Kidney (tissue), 13 donors: ENCODE measurements at regions not wholly inside any gene's neighbourhood (a gene's known extent, or its start where the extent isn't known, plus 50 kb on each side); places are given as distances from the start of the nearest gene placed in this dataset.

Source experiments
- DNase-seq, 5 donors: peaks; one replicate each; pipeline ENCODE4 v3.0.0-alpha.2; 2013 to 2020
- FAIRE-seq: peaks from 2 replicates; lab custom pipeline; 2012; peaks lifted over from hg19 to GRCh38; lab: Jason Lieb, UNC
- H3K27ac ChIP-seq, 2 donors: one replicate each; pipeline ENCODE4 v1.7.0; 2013; ENCODE audit warnings: low read depth in 2 of 2, low read length in 2 of 2, inconsistent platforms in 1 of 2
- H3K27me3 ChIP-seq: one replicate; pipeline ENCODE4 v1.7.1; 2013; ENCODE audit warnings: low read length, inconsistent platforms; ENCODE audit not compliant: control insufficient read depth, insufficient read depth
- H3K36me3 ChIP-seq, 3 donors: one replicate each; pipeline versions ENCODE4 v1.7.0 to v1.7.1; 2013; ENCODE audit warnings: low read length in 3 of 3, control low read depth in 1 of 3, inconsistent platforms in 1 of 3; ENCODE audit not compliant: insufficient read depth in 3 of 3, control insufficient read depth in 2 of 3
- H3K4me1 ChIP-seq, 3 donors: one replicate each; pipeline versions ENCODE4 v1.7.0 to v1.7.1; 2013; ENCODE audit warnings: low read length in 3 of 3, inconsistent platforms in 1 of 3, low read depth in 1 of 3; ENCODE audit not compliant: control insufficient read depth in 2 of 3, insufficient read depth in 2 of 3
- H3K4me3 ChIP-seq, 3 donors: one replicate each; pipeline versions ENCODE4 v1.7.0 to v1.8.1; 2013; ENCODE audit warnings: low read length in 3 of 3, control low read depth in 1 of 3, inconsistent platforms in 1 of 3
- H3K9ac ChIP-seq, 3 donors: one replicate each; pipeline versions ENCODE4 v1.7.0 to v1.7.1; 2013; ENCODE audit warnings: low read length in 3 of 3, control low read depth in 1 of 3, inconsistent platforms in 1 of 3
- H3K9me3 ChIP-seq, 3 donors: one replicate each; pipeline versions ENCODE4 v1.7.0 to v1.7.1; 2013; ENCODE audit warnings: low read length in 3 of 3, control low read depth in 1 of 3, inconsistent platforms in 1 of 3; ENCODE audit not compliant: control insufficient read depth in 2 of 3, insufficient read depth in 1 of 3
- intact Hi-C: fragments of 100-400 bp; cut with DNase I; formaldehyde crosslinking; loops from one replicate; pipeline ENCODE4 v1.11.1; 2022
- TF ChIP-seq, protein P1 (sequence below): IDR thresholded peaks from 3 replicates; pipeline ENCODE4 v1.5.1; 2012; ENCODE audit warnings: mild to moderate bottlenecking, moderate library complexity, borderline replicate concordance; ENCODE audit not compliant: insufficient read depth; ENCODE audit errors: extremely low read depth
- donor health status: control.
- donor health status: control.
- donor health status: control.
- donor health status: control.
- donor health status: control.
- donor health status: DM: yes; HTN: yes; CAD: no.
- donor health status: Normal renal cell carcinoma (clear cell type).

- intact Hi-C loops = no loop called here
- H3K27ac ChIP-seq = no peak overlapping the region
- peaks cover 0 to 9% (median 0%) of the 10 kb centered on the region in 3 donors for H3K9me3 ChIP-seq
- no peak overlapping the region for H3K4me3 ChIP-seq
- H3K4me1 ChIP-seq = no peaks in the 10 kb centered on the region
- no peaks in the 10 kb centered on the region for H3K36me3 ChIP-seq
- H3K27me3 ChIP-seq = no peaks in the 10 kb centered on the region
- no peak overlapping the region for H3K9ac ChIP-seq
- no peak for FAIRE-seq
- no peak for DNase-seq
- TF ChIP-seq, protein P1, sequence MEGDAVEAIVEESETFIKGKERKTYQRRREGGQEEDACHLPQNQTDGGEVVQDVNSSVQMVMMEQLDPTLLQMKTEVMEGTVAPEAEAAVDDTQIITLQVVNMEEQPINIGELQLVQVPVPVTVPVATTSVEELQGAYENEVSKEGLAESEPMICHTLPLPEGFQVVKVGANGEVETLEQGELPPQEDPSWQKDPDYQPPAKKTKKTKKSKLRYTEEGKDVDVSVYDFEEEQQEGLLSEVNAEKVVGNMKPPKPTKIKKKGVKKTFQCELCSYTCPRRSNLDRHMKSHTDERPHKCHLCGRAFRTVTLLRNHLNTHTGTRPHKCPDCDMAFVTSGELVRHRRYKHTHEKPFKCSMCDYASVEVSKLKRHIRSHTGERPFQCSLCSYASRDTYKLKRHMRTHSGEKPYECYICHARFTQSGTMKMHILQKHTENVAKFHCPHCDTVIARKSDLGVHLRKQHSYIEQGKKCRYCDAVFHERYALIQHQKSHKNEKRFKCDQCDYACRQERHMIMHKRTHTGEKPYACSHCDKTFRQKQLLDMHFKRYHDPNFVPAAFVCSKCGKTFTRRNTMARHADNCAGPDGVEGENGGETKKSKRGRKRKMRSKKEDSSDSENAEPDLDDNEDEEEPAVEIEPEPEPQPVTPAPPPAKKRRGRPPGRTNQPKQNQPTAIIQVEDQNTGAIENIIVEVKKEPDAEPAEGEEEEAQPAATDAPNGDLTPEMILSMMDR = no peak
Measured at GRCh38 chr15:25220834-25221233, 218.0 kb downstream of the UBE3A start.

- H3K36me3 ChIP-seq = no peaks in the 10 kb centered on the region
- H3K27me3 ChIP-seq = no peaks in the 10 kb centered on the region
- intact Hi-C loops = no loop called here
- no peak for DNase-seq
- TF ChIP-seq, protein P1 = no peak
- H3K4me3 ChIP-seq = no peak overlapping the region
- H3K9me3 ChIP-seq = peaks cover 0 to 8% (median 0%) of the 10 kb centered on the region in 3 donors
- H3K4me1 ChIP-seq = no peaks in the 10 kb centered on the region
- no peak overlapping the region for H3K27ac ChIP-seq
- no peak for FAIRE-seq
- H3K9ac ChIP-seq = no peak overlapping the region
Measured at GRCh38 chr15:25224396-25224795, 214.4 kb downstream of the UBE3A start.

DNA sequence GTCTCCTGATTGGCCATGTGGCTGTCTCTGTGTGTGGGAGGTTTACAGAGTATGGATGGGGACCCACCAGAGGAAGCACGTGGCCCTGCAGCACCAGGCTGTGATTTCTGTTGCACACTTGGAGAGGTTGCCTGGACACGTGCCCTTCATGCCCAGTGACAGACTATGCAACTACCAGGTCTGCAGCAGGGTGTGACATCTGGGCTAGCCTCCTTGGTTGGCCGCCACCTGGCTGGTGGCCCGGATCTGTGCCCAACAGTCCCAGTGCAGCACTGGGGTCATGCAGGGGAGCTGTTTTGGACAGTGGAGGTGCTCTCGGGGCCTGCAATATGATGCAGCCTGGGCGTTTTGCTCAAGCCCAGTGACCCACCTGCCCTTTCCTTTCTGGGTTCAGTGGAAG is 212.5 kb downstream of the UBE3A start:
- intact Hi-C loops = no loop called here
- FAIRE-seq = no peak
- Histone ChIP-seq H3K9me3 (peaks cover 0 to 8% (median 0%) of the 10 kb centered on the region in 3 donors), H3K9ac (no peak overlapping the region), H3K4me3 (no peak overlapping the region), H3K36me3 (no peaks in the 10 kb centered on the region), H3K4me1 (no peaks in the 10 kb centered on the region), H3K27ac (no peak overlapping the region), H3K27me3 (no peaks in the 10 kb centered on the region)
- TF ChIP-seq, protein P1 = no peak
- DNase-seq = no peak

- TF ChIP-seq, protein P1 = no peak
- Histone ChIP-seq H3K9ac (no peak overlapping the region), H3K27me3 (no peaks in the 10 kb centered on the region), H3K36me3 (no peaks in the 10 kb centered on the region), H3K4me3 (no peak overlapping the region), H3K9me3 (peaks cover 0 to 8% (median 0%) of the 10 kb centered on the region in 3 donors), H3K4me1 (no peaks in the 10 kb centered on the region), H3K27ac (no peak overlapping the region)
- FAIRE-seq (no peak), DNase-seq (no peak)
- intact Hi-C loops = no loop called here
Measured at GRCh38 chr15:25228261-25228660, 210.6 kb downstream of the UBE3A start.
